ENCODE measurements at regions not wholly inside any gene's neighbourhood (a gene's known extent, or its start where the extent isn't known, plus 50 kb on each side); places are given as distances from the start of the nearest gene placed in this dataset.

GRCh38 chr5:68032216-68032762 is 183.3 kb upstream of the PIK3R1 start (continued):
- TF ChIP-seq ZNF512 (CRISPR knock-in tag; IDR thresholded peaks at IDR 0.05; ENCODE audit: borderline replicate concordance): no peak
- no peak for TF ChIP-seq FOXJ3 (CRISPR knock-in tag; IDR thresholded peaks at IDR 0.05; ENCODE audit: borderline replicate concordance)
- TF ChIP-seq RORB (CRISPR knock-in tag; IDR thresholded peaks at IDR 0.05): no peak
- no peak for TF ChIP-seq TP53 (CRISPR knock-in tag; IDR thresholded peaks at IDR 0.05)
- TF ChIP-seq, protein P1, sequence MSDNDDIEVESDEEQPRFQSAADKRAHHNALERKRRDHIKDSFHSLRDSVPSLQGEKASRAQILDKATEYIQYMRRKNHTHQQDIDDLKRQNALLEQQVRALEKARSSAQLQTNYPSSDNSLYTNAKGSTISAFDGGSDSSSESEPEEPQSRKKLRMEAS (CRISPR knock-in tag; IDR thresholded peaks at IDR 0.05): no peak

DNA sequence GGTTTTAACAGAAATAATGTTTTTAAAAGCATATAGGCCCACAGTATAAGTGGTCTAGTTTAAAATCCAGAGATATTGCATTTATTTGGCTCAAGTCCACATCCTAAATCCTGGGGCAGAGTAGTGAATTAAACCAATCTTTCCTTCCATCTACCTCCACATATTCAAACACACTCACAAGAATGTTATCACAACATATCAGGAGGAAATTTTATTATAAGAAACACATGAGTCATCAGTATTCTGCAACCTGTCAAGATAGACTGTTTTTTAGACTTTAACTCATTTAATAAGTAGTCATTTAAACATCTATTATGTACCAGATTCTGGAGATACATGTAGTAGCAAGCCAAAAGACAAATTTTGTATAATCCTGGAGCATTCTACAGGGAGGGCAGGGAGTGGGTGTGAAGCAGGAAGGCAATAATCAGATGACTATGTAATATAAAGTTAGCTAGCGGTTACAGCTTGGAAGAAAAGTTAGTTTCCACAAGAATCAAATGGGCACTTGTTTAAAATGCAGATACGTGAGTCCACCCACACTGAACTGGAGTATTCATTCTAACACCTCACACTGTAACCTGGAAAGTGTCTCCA is 187.3 kb upstream of the PIK3R1 start:
- ChIA-PET CTCF (no interaction called here), POLR2A (no interaction called here)
- H3K4me1 Mint-ChIP-seq: peaks cover 24% of the 10 kb centered on the region
- no peaks in the 10 kb centered on the region for H3K27me3 Mint-ChIP-seq (ENCODE audit: low read depth)
- TF ChIP-seq TEAD4 (CRISPR knock-in tag; IDR thresholded peaks at IDR 0.05) (no peak), PREB (CRISPR knock-in tag; IDR thresholded peaks at IDR 0.05; ENCODE audit: borderline replicate concordance) (no peak), MXD4 (CRISPR knock-in tag; IDR thresholded peaks at IDR 0.05; ENCODE audit: borderline replicate concordance) (no peak), SOX15 (CRISPR knock-in tag; IDR thresholded peaks at IDR 0.05) (no peak), CREB1 (CRISPR knock-in tag; IDR thresholded peaks at IDR 0.05) (no peak), ZNF219 (CRISPR knock-in tag; IDR thresholded peaks at IDR 0.05; ENCODE audit: borderline replicate concordance) (no peak), ZNF423 (CRISPR knock-in tag; IDR thresholded peaks at IDR 0.05) (no peak), ESRRA (CRISPR knock-in tag; IDR thresholded peaks at IDR 0.05; ENCODE audit: borderline replicate concordance) (no peak), ZNF317 (CRISPR knock-in tag; IDR thresholded peaks at IDR 0.05; ENCODE audit: borderline replicate concordance, low read depth) (no peak), CDX4 (CRISPR knock-in tag; IDR thresholded peaks at IDR 0.05; ENCODE audit: borderline replicate concordance) (no peak), SMAD4 (CRISPR knock-in tag; IDR thresholded peaks at IDR 0.05) (no peak), FOXJ3 (CRISPR knock-in tag; IDR thresholded peaks at IDR 0.05; ENCODE audit: borderline replicate concordance) (no peak)
- TF ChIP-seq, protein P2, sequence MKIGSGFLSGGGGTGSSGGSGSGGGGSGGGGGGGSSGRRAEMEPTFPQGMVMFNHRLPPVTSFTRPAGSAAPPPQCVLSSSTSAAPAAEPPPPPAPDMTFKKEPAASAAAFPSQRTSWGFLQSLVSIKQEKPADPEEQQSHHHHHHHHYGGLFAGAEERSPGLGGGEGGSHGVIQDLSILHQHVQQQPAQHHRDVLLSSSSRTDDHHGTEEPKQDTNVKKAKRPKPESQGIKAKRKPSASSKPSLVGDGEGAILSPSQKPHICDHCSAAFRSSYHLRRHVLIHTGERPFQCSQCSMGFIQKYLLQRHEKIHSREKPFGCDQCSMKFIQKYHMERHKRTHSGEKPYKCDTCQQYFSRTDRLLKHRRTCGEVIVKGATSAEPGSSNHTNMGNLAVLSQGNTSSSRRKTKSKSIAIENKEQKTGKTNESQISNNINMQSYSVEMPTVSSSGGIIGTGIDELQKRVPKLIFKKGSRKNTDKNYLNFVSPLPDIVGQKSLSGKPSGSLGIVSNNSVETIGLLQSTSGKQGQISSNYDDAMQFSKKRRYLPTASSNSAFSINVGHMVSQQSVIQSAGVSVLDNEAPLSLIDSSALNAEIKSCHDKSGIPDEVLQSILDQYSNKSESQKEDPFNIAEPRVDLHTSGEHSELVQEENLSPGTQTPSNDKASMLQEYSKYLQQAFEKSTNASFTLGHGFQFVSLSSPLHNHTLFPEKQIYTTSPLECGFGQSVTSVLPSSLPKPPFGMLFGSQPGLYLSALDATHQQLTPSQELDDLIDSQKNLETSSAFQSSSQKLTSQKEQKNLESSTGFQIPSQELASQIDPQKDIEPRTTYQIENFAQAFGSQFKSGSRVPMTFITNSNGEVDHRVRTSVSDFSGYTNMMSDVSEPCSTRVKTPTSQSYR (CRISPR knock-in tag; IDR thresholded peaks at IDR 0.05): no peak
- TF ChIP-seq, protein P1 (CRISPR knock-in tag; IDR thresholded peaks at IDR 0.05): no peak
- no peak overlapping the region for H3K27ac Mint-ChIP-seq
- DNase-seq (ENCODE audit: low spot score): no peak
- no peak overlapping the region for H3K4me3 Mint-ChIP-seq
- peaks cover 6% of the 10 kb centered on the region; the same call in 1 of the 2 replicates for H3K36me3 Mint-ChIP-seq
- H3K9me3 Mint-ChIP-seq: peaks cover 6% of the 10 kb centered on the region; the same call in 1 of the 2 replicates
- ATAC-seq: no peak

Measured in WTC11 (cell line).